ENCODE measurements at regions not wholly inside any gene's neighbourhood (a gene's known extent, or its start where the extent isn't known, plus 50 kb on each side); places are given as distances from the start of the nearest gene placed in this dataset.

- no peak overlapping the region for H3K4me3 ChIP-seq (ENCODE audit: low read depth, poor library complexity, severe bottlenecking)
- DNase-seq (ENCODE audit: low spot score in 2 of 2): no peak
- TF ChIP-seq CTCF (IDR thresholded peaks at IDR 0.05): no peak
- TF ChIP-seq POLR2A (IDR thresholded peaks at IDR 0.05): no peak
- 34 to 53% methylated on average over 1 of the region's 1 CpG for WGBS, 2 donors
- intact Hi-C loops (cut with DNase I; ENCODE audit: low total_unique reads): no loop called here
These were observed 467.9 kb downstream of the MRPL39 start for GRCh38 chr21:25139414-25139813.

GRCh38 chr21:25133939-25134338, 473.3 kb downstream of the MRPL39 start:
- TF ChIP-seq CTCF (IDR thresholded peaks at IDR 0.05): no peak
- TF ChIP-seq POLR2A (IDR thresholded peaks at IDR 0.05): no peak
- intact Hi-C loops (cut with DNase I; ENCODE audit: low total_unique reads): no loop called here
- 64 to 84% methylated on average over 2 of the region's 2 CpGs for WGBS, 2 donors

GRCh38 chr21:25127811-25128210, 479.5 kb downstream of the MRPL39 start:
- WGBS, 2 donors: 77 to 81% methylated on average over 1 of the region's 1 CpG
- intact Hi-C loops (cut with DNase I; ENCODE audit: low total_unique reads): no loop called here
- H3K4me3 ChIP-seq (ENCODE audit: low read depth, poor library complexity, severe bottlenecking): no peak overlapping the region
- no peak for DNase-seq (ENCODE audit: low spot score in 2 of 2)
- no peak for TF ChIP-seq POLR2A (IDR thresholded peaks at IDR 0.05)
- no peak for TF ChIP-seq CTCF (IDR thresholded peaks at IDR 0.05)

More at GRCh38 chr21:25133939-25134338, 473.3 kb downstream of the MRPL39 start:
- DNase-seq (ENCODE audit: low spot score in 2 of 2): no peak
- no peak overlapping the region for H3K4me3 ChIP-seq (ENCODE audit: low read depth, poor library complexity, severe bottlenecking)

GRCh38 chr21:25127007-25127406, 480.3 kb downstream of the MRPL39 start:
- intact Hi-C loops (cut with DNase I; ENCODE audit: low total_unique reads): no loop called here
- no peak overlapping the region for H3K4me3 ChIP-seq (ENCODE audit: low read depth, poor library complexity, severe bottlenecking)
- 82 to 84% methylated on average over 1 of the region's 1 CpG for WGBS, 2 donors
- DNase-seq (ENCODE audit: low spot score in 2 of 2): no peak
- TF ChIP-seq POLR2A (IDR thresholded peaks at IDR 0.05) (no peak), CTCF (IDR thresholded peaks at IDR 0.05) (no peak)

GRCh38 chr21:25126564-25126963, 480.7 kb downstream of the MRPL39 start:
- TF ChIP-seq CTCF (IDR thresholded peaks at IDR 0.05) (no peak), POLR2A (IDR thresholded peaks at IDR 0.05) (no peak)
- intact Hi-C loops (cut with DNase I; ENCODE audit: low total_unique reads): no loop called here
- no peak for DNase-seq (ENCODE audit: low spot score in 2 of 2)
- no peak overlapping the region for H3K4me3 ChIP-seq (ENCODE audit: low read depth, poor library complexity, severe bottlenecking)
- 38 to 48% methylated on average over 3 of the region's 3 CpGs for WGBS, 2 donors

- intact Hi-C loops (cut with DNase I; ENCODE audit: low total_unique reads): no loop called here
- TF ChIP-seq CTCF (IDR thresholded peaks at IDR 0.05) (no peak), POLR2A (IDR thresholded peaks at IDR 0.05) (no peak)
- no peak for DNase-seq (ENCODE audit: low spot score in 2 of 2)
- 91 to 94% methylated on average over 13 of the region's 13 CpGs for WGBS, 2 donors
- H3K4me3 ChIP-seq (ENCODE audit: low read depth, poor library complexity, severe bottlenecking): no peak overlapping the region
These were observed 488.6 kb downstream of the MRPL39 start for GRCh38 chr21:25118648-25119047.

All from lower leg skin (tissue), 4 donors.